ENCODE measurements at regions not wholly inside any gene's neighbourhood (a gene's known extent, or its start where the extent isn't known, plus 50 kb on each side); places are given as distances from the start of the nearest gene placed in this dataset.

- intact Hi-C loops (cut with DNase I, micrococcal nuclease): no loop called here
- DNase-seq (no peak), ATAC-seq (no peak)
Observed at GRCh38 chr4:185071236-185071811, 53.0 kb downstream of the HELT start.

- ATAC-seq (peak; percentile 81), DNase-seq (no peak)
- intact Hi-C loops (cut with DNase I, micrococcal nuclease): no loop called here
Observed at GRCh38 chr4:185079271-185079905, 61.1 kb downstream of the HELT start.

- intact Hi-C loops (cut with DNase I, micrococcal nuclease): no loop called here
- ATAC-seq (no peak), DNase-seq (no peak)
Observed at GRCh38 chr4:185080545-185080944, 62.3 kb downstream of the HELT start.

GRCh38 chr4:185082561-185082960, 60.5 kb upstream of the SLC25A4 start:
- DNase-seq (no peak), ATAC-seq (peak; percentile 76)
- intact Hi-C loops (cut with DNase I, micrococcal nuclease): no loop called here

GRCh38 chr4:185086053-185086452, 57.0 kb upstream of the SLC25A4 start:
- intact Hi-C loops (cut with DNase I, micrococcal nuclease): no loop called here
- ATAC-seq: no peak
- no peak for DNase-seq

GRCh38 chr4:185088899-185089298, 54.2 kb upstream of the SLC25A4 start:
- intact Hi-C loops (cut with DNase I, micrococcal nuclease): no loop called here
- ATAC-seq (no peak), DNase-seq (no peak)

GRCh38 chr4:185090592-185090991, 52.5 kb upstream of the SLC25A4 start:
- DNase-seq (no peak), ATAC-seq (no peak)
- intact Hi-C loops (cut with DNase I, micrococcal nuclease): no loop called here

GRCh38 chr4:185092535-185093197, 50.4 kb upstream of the SLC25A4 start:
- no peak for DNase-seq
- intact Hi-C loops (cut with DNase I, micrococcal nuclease): no loop called here
- ATAC-seq: no peak

Data from left colon (tissue), 2 donors.